ENCODE measurements at regions not wholly inside any gene's neighbourhood (a gene's known extent, or its start where the extent isn't known, plus 50 kb on each side); places are given as distances from the start of the nearest gene placed in this dataset.

- DNase-seq (ENCODE audit: low read depth in 2 of 2): no peak
Measured at GRCh38 chr7:17651863-17652385, 288.4 kb downstream of the SNX13 start.

GRCh38 chr7:17654940-17655339 is 285.4 kb downstream of the SNX13 start:
- no peak for DNase-seq (ENCODE audit: low read depth in 2 of 2)

- no peak for DNase-seq (ENCODE audit: low read depth in 2 of 2)
Measured at GRCh38 chr7:17659126-17659525, 281.2 kb downstream of the SNX13 start.

GRCh38 chr7:17660116-17660515 is 280.2 kb downstream of the SNX13 start:
- DNase-seq (ENCODE audit: low read depth in 2 of 2): no peak

DNA sequence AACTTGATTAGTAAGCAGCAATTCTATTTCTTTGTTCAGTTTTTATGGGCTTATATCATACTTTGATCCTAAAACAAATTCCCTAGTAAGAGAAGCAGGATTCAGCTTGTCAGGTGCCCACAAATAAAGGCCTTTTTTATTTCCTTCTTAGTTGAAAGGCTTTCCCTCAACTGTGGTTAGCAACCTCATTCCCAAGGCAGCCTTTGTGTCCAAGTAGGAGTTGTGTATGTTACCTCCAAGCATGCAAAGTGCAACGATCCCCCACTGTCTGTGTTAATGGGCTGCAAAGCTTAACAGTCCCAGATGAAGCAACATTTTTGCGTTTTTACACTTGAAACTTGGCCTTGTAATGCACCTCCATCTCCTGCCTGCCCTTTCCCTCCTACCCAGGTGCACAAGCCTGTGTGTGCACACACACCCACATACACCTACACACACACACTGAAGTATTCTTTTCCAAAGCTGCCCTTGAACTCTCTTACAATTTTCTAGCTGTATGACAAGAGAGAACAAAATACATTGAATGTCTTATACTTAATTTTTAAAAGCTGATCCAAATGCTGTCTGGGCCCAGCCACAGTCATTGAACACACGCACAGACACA is 278.2 kb downstream of the SNX13 start:
- DNase-seq (ENCODE audit: low read depth in 2 of 2): no peak

DNA sequence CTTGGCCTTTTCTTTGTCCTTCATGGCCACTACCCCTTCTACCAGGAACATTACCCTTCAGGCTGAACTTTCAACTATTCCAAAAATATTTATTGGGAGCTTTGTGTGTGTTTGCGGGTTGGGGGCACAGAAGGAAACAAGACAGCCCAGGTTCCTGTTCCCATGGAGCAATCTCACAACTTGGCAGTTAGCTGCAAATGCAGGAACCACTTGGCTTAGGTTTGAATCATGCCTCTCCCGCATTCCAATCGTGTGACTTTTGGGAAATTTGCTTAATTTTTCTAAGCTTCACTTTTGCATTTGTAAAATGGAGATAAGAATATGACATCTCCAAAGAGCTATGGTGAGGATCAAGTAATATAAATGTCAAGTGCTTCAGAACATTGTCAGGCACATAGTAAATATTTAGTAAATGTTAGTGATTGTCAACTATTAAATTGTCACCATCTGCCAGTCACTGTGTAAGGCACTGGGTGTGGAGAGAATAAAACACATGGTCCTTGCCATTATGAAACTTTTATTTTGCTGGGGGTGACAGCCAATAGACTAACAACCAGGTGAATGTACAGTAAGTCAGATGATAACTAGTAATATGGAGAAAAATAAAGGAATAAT is 277.1 kb downstream of the SNX13 start:
- no peak for DNase-seq (ENCODE audit: low read depth in 2 of 2)

- no peak for DNase-seq (ENCODE audit: low read depth in 2 of 2)
Measured at GRCh38 chr7:17665029-17665428, 275.3 kb downstream of the SNX13 start.

GRCh38 chr7:17668122-17668521 is 272.2 kb downstream of the SNX13 start:
- no peak for DNase-seq (ENCODE audit: low read depth in 2 of 2)

GRCh38 chr7:17669204-17669603 is 271.1 kb downstream of the SNX13 start:
- DNase-seq (ENCODE audit: low read depth in 2 of 2): no peak

DNA sequence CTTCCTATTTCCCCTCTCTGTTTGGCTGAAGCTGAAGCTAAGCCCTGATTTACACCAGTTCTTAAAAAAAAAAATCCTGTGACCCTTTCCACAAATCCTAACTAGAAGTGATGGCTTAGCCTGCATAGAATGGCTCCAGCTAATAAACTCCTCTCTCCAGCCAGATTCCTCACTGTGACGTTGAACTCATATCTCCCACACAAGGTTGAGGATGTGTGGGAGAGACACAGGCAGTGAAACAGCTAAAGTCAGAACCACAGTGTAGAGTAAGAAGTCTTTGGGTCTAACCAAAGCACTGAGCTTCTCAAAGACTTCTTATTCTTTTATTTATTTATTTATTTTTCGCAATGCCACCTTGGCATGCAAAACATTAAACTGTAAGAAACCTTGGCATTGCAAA is 268.3 kb downstream of the SNX13 start:
- no peak for DNase-seq (ENCODE audit: low read depth in 2 of 2)

- no peak for DNase-seq (ENCODE audit: low read depth in 2 of 2)
Measured at GRCh38 chr7:17672783-17673182, 267.5 kb downstream of the SNX13 start.

GRCh38 chr7:17674166-17674942 is 265.9 kb downstream of the SNX13 start:
- no peak for DNase-seq (ENCODE audit: low read depth in 2 of 2)

- no peak for DNase-seq (ENCODE audit: low read depth in 2 of 2)
Measured at GRCh38 chr7:17674943-17675608, 265.2 kb downstream of the SNX13 start.

GRCh38 chr7:17677408-17677807 is 262.9 kb downstream of the SNX13 start:
- no peak for DNase-seq (ENCODE audit: low read depth in 2 of 2)

GRCh38 chr7:17678896-17679295 is 261.4 kb downstream of the SNX13 start:
- no peak for DNase-seq (ENCODE audit: low read depth in 2 of 2)

- DNase-seq (ENCODE audit: low read depth in 2 of 2): no peak
Measured at GRCh38 chr7:17679458-17679857, 260.8 kb downstream of the SNX13 start.

DNA sequence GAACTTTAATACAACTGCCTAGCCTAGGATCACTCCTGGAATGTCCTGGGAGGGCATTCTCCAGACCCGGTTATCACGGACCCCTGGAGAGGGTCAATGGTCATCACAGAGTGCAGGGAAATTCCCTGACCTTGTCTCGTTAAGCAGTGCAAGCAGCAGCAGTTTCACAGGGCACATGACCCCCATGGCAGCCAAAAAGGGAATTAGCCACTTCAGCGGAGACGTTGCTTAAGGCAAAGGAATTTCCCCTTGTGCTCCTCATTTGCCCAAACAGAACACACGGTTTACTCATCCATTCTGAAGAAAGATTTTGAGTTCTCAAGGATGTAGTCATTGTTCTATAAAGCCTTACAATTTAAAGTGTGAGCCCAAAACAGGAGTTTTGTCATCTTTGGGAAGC is 260.3 kb downstream of the SNX13 start:
- no peak for DNase-seq (ENCODE audit: low read depth in 2 of 2)

DNA sequence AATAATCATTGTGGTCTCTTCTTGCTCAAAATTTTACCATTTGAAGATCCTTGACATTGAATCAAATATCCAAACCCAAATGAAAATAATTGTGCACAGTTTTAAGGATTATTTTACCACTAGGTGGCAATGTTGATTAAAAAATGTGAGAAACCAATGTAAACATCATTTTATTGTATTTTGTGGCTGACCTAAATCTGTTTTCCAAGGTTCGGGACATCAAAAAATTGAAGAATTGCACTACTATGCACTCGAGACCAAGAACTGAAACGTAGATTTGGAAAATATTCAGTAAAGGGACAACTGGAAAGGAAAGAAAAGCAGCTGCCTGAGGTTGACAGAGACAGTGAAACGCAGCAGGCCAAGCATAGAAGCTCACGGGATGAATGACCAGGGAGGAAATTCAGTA is 259.3 kb downstream of the SNX13 start:
- no peak for DNase-seq (ENCODE audit: low read depth in 2 of 2)

GRCh38 chr7:17681965-17682364 is 258.3 kb downstream of the SNX13 start:
- no peak for DNase-seq (ENCODE audit: low read depth in 2 of 2)

GRCh38 chr7:17682586-17682985 is 257.7 kb downstream of the SNX13 start:
- DNase-seq (ENCODE audit: low read depth in 2 of 2): no peak

DNA sequence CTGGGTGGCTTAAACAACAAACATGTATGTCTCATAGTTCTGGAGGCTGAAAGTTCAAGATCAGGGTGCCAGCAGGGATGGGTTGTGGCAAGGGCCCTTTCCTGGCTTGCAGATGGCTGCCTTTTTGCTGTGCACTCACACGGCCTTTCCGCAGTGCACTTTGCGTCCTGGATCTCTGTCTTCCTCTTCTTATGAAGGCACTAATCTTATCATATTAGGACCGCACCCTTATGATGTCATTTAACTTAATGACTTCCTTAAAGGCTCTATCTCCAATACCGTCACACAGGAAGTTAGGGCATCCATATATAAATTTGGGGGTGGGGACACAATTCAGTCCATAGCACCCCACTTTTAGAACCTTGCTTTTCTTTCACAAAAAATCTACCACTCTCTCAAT is 255.2 kb downstream of the SNX13 start:
- no peak for DNase-seq (ENCODE audit: low read depth in 2 of 2)

GRCh38 chr7:17687361-17687760 is 252.9 kb downstream of the SNX13 start:
- no peak for DNase-seq (ENCODE audit: low read depth in 2 of 2)
